ENCODE measurements at regions not wholly inside any gene's neighbourhood (a gene's known extent, or its start where the extent isn't known, plus 50 kb on each side); places are given as distances from the start of the nearest gene placed in this dataset.

- no peaks in the 10 kb centered on the region for H3K4me1 ChIP-seq (ENCODE audit: control insufficient read depth, insufficient read depth, low read length)
- TF ChIP-seq ZNF555 (tag by site-specific recombination; conservative IDR thresholded peaks at IDR 0.05): no peak
- no peak for TF ChIP-seq AEBP2 (tag by site-specific recombination; IDR thresholded peaks at IDR 0.05; ENCODE audit: borderline replicate concordance)
- no peak for TF ChIP-seq ZNF747 (tag by site-specific recombination; IDR thresholded peaks at IDR 0.05)
- TF ChIP-seq ZFP69B (tag by site-specific recombination; IDR thresholded peaks at IDR 0.05): no peak
- no peak for TF ChIP-seq ZNF639 (tag by site-specific recombination; IDR thresholded peaks at IDR 0.05)
- no peak for TF ChIP-seq KLF1 (tag by site-specific recombination; IDR thresholded peaks at IDR 0.05)
- no peak for TF ChIP-seq ZNF146 (tag by site-specific recombination; IDR thresholded peaks at IDR 0.05)
- TF ChIP-seq ZFHX2 (tag by site-specific recombination; conservative IDR thresholded peaks at IDR 0.05): no peak
- TF ChIP-seq ZNF600 (tag by site-specific recombination; IDR thresholded peaks at IDR 0.05): no peak
- no peak overlapping the region for H3K4me3 ChIP-seq (ENCODE audit: low read depth, low read length)
- H3K9me3 ChIP-seq (ENCODE audit: control insufficient read depth, insufficient read depth, low read depth, low read length): no peaks in the 10 kb centered on the region
- H3K27ac ChIP-seq (ENCODE audit: extremely low read depth, low read depth, low read length): no peak overlapping the region
- ChIA-PET POLR2A (no interaction called here), CTCF (no interaction called here)
- no peaks in the 10 kb centered on the region for H3K36me3 ChIP-seq (ENCODE audit: control insufficient read depth in 2 of 2, insufficient read depth in 1 of 2, low read length in 2 of 2)
These were observed 83.0 kb upstream of the TSPAN2 start for GRCh38 chr1:115172270-115172669.

GRCh38 chr1:115170961-115171392 lies 81.7 kb upstream of the TSPAN2 start:
- Histone ChIP-seq H3K4me3 (ENCODE audit: low read depth, low read length) (no peak overlapping the region), H3K27ac (ENCODE audit: extremely low read depth, low read depth, low read length) (no peak overlapping the region), H3K9me3 (ENCODE audit: control insufficient read depth, insufficient read depth, low read depth, low read length) (no peaks in the 10 kb centered on the region), H3K4me1 (ENCODE audit: control insufficient read depth, insufficient read depth, low read length) (no peaks in the 10 kb centered on the region), H3K36me3 (ENCODE audit: control insufficient read depth in 2 of 2, insufficient read depth in 1 of 2, low read length in 2 of 2) (no peaks in the 10 kb centered on the region)
- POLR2A ChIA-PET: no interaction called here
- CTCF ChIA-PET: no interaction called here
- TF ChIP-seq ZNF362 (tag by site-specific recombination; IDR thresholded peaks at IDR 0.05) (no peak), ZNF324 (tag by site-specific recombination; IDR thresholded peaks at IDR 0.05) (no peak), GLIS2 (tag by site-specific recombination; IDR thresholded peaks at IDR 0.05) (no peak), ZBTB49 (tag by site-specific recombination; IDR thresholded peaks at IDR 0.05; ENCODE audit: low read depth) (no peak), ZNF521 (tag by site-specific recombination; IDR thresholded peaks at IDR 0.05) (no peak), ZNF585B (tag by site-specific recombination; IDR thresholded peaks at IDR 0.05) (no peak), ZNF341 (tag by site-specific recombination; IDR thresholded peaks at IDR 0.05; ENCODE audit: low read depth) (no peak), REPIN1 (tag by site-specific recombination; IDR thresholded peaks at IDR 0.05; ENCODE audit: low read depth) (no peak), ZNF768 (tag by site-specific recombination; IDR thresholded peaks at IDR 0.05) (no peak), TRIM28 (IDR thresholded peaks at IDR 0.05; ENCODE audit: borderline replicate concordance, low read length) (no peak), ZNF530 (tag by site-specific recombination; IDR thresholded peaks at IDR 0.05; ENCODE audit: low read depth) (no peak), ZNF654 (tag by site-specific recombination; IDR thresholded peaks at IDR 0.05; ENCODE audit: low read depth) (no peak), ZNF830 (tag by site-specific recombination; IDR thresholded peaks at IDR 0.05; ENCODE audit: low read depth) (no peak), PRDM1 (tag by site-specific recombination; IDR thresholded peaks at IDR 0.05) (no peak), ZSCAN5A (tag by site-specific recombination; IDR thresholded peaks at IDR 0.05) (no peak), ZNF354C (tag by site-specific recombination; IDR thresholded peaks at IDR 0.05; ENCODE audit: borderline replicate concordance, low read depth) (no peak), ZSCAN23 (tag by site-specific recombination; IDR thresholded peaks at IDR 0.05) (no peak)
